ENCODE measurements at regions not wholly inside any gene's neighbourhood (a gene's known extent, or its start where the extent isn't known, plus 50 kb on each side); places are given as distances from the start of the nearest gene placed in this dataset.

- intact Hi-C loops (cut with DNase I; ENCODE audit: low total_unique reads), result no loop called here
- no peaks in the 10 kb centered on the region for H3K36me3 ChIP-seq
- no peak overlapping the region for H3K4me3 ChIP-seq
- H3K9me3 ChIP-seq, result no peaks in the 10 kb centered on the region
- DNase-seq, result no peak
- H3K27me3 ChIP-seq, result no peaks in the 10 kb centered on the region
- H3K27ac ChIP-seq, result no peak overlapping the region
- no peak for TF ChIP-seq CTCF (IDR thresholded peaks at IDR 0.05)
- H3K4me1 ChIP-seq, result no peaks in the 10 kb centered on the region
Observed at GRCh38 chr20:21862956-21863355, 157.5 kb downstream of the PAX1 start.

GRCh38 chr20:21862259-21862946 is 156.9 kb downstream of the PAX1 start:
- intact Hi-C loops (cut with DNase I; ENCODE audit: low total_unique reads), result no loop called here
- no peaks in the 10 kb centered on the region for H3K9me3 ChIP-seq
- no peak overlapping the region for H3K4me3 ChIP-seq
- DNase-seq, result no peak
- no peaks in the 10 kb centered on the region for H3K27me3 ChIP-seq
- H3K4me1 ChIP-seq, result no peaks in the 10 kb centered on the region
- H3K36me3 ChIP-seq, result no peaks in the 10 kb centered on the region
- no peak for TF ChIP-seq CTCF (IDR thresholded peaks at IDR 0.05)
- H3K27ac ChIP-seq, result no peak overlapping the region

GRCh38 chr20:21840991-21841390 is 135.5 kb downstream of the PAX1 start:
- no peaks in the 10 kb centered on the region for H3K9me3 ChIP-seq
- DNase-seq, result no peak
- no peak overlapping the region for H3K4me3 ChIP-seq
- intact Hi-C loops (cut with DNase I; ENCODE audit: low total_unique reads), result no loop called here
- H3K4me1 ChIP-seq, result no peaks in the 10 kb centered on the region
- no peaks in the 10 kb centered on the region for H3K36me3 ChIP-seq
- H3K27ac ChIP-seq, result no peak overlapping the region
- H3K27me3 ChIP-seq, result peaks cover 0 to 2% of the 10 kb centered on the region in 2 donors
- no peak for TF ChIP-seq CTCF (IDR thresholded peaks at IDR 0.05)

- DNase-seq, result no peak
- H3K36me3 ChIP-seq, result no peaks in the 10 kb centered on the region
- H3K4me1 ChIP-seq, result no peaks in the 10 kb centered on the region
- no peak for TF ChIP-seq CTCF (IDR thresholded peaks at IDR 0.05)
- peaks cover 0 to 2% of the 10 kb centered on the region in 2 donors for H3K27me3 ChIP-seq
- intact Hi-C loops (cut with DNase I; ENCODE audit: low total_unique reads), result no loop called here
- H3K9me3 ChIP-seq, result no peaks in the 10 kb centered on the region
- no peak overlapping the region for H3K4me3 ChIP-seq
- H3K27ac ChIP-seq, result no peak overlapping the region
Observed at GRCh38 chr20:21839982-21840381, 134.5 kb downstream of the PAX1 start.

- Histone ChIP-seq H3K4me1 (no peaks in the 10 kb centered on the region), H3K4me3 (no peak overlapping the region), H3K27ac (no peak overlapping the region), H3K27me3 (peaks cover 0 to 2% of the 10 kb centered on the region in 2 donors), H3K9me3 (no peaks in the 10 kb centered on the region), H3K36me3 (no peaks in the 10 kb centered on the region)
- no peak for DNase-seq
- no peak for TF ChIP-seq CTCF (IDR thresholded peaks at IDR 0.05)
- intact Hi-C loops (cut with DNase I; ENCODE audit: low total_unique reads), result no loop called here
Observed at GRCh38 chr20:21836346-21836745, 130.9 kb downstream of the PAX1 start.

GRCh38 chr20:21835042-21835441 is 129.6 kb downstream of the PAX1 start:
- H3K27me3 ChIP-seq, result no peaks in the 10 kb centered on the region
- H3K4me3 ChIP-seq, result no peak overlapping the region
- no peak for TF ChIP-seq CTCF (IDR thresholded peaks at IDR 0.05)
- DNase-seq, result no peak
- H3K36me3 ChIP-seq, result no peaks in the 10 kb centered on the region
- no peaks in the 10 kb centered on the region for H3K4me1 ChIP-seq
- H3K9me3 ChIP-seq, result no peaks in the 10 kb centered on the region
- intact Hi-C loops (cut with DNase I; ENCODE audit: low total_unique reads), result no loop called here
- H3K27ac ChIP-seq, result no peak overlapping the region
